ENCODE measurements at regions not wholly inside any gene's neighbourhood (a gene's known extent, or its start where the extent isn't known, plus 50 kb on each side); places are given as distances from the start of the nearest gene placed in this dataset.

DNA sequence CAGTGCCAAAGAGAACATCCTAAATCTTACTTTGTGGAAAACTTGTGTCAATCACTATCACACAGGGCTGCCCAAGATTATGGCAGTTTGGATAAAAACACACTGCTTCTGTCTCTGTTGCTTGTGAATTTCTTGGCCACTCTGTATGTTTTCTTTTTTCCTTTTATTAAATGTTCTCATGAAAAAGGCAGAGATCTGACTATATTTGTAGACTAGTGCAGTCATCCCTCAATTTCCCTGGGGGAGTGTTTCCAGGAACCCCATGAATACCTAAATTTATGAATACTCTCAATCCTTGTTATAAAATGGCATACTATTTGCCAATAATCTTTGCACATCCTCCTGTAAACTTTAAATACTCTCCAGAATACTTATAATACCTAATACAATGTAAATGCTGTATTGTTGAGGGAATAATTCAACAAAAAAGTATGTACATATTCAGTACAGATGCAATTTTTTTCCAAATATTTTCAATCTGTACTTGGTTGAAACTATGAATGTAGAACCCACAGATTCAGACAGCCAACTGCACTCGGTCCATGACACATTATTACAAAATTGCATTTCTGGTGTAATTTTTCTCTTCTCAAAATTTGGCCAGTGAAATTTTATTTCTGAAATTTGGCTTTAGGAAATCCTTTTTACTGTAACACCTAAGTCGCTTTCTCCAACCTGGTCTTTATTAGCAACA is 391.9 kb upstream of the PRR16 start:
- DNase-seq (ENCODE audit: extremely low spot score, insufficient read length, low read depth) = no peak
- no peak for FAIRE-seq

DNA sequence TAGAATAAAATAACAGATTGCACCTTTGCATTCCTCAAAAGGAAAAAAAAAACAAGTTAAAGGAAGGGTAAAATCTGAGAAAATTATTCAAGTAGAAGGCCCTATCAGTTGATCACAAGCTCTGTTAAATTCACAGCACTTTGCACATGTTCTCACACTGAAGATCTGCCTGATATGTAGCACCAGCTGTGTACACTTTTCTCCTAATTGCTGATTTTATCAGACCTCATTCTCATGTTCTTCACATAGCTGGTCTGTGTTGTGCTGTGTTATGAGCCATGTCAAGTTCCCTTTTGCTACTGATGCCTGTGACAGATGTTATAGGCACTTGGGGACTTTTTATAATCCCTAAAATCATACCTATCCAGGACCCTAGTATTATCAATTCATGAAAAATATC is 390.4 kb upstream of the PRR16 start:
- FAIRE-seq = no peak

DNA sequence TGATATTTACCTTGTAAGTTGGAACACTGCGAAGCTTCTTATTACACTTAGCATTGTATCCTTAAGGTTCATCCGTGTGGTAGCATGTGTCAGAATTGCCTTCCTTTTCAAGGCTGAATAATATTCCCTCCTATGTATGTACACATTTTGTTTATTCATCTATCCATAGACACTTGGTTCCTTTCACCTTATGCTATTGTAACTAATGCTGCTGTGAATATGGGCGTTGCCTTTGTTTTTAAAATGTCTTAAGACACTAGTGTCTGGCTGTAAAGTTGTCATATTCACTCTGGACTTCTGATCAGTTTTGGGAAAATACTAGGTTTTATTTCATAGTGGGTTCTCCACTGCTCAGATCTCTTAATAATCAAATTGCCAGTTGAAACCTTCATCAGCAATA is 383.3 kb upstream of the PRR16 start:
- FAIRE-seq (no peak), DNase-seq (ENCODE audit: extremely low spot score, insufficient read length, low read depth) (no peak)

More for the DNA sequence above, 390.4 kb upstream of the PRR16 start:
- DNase-seq (ENCODE audit: extremely low spot score, insufficient read length, low read depth) = no peak

DNA sequence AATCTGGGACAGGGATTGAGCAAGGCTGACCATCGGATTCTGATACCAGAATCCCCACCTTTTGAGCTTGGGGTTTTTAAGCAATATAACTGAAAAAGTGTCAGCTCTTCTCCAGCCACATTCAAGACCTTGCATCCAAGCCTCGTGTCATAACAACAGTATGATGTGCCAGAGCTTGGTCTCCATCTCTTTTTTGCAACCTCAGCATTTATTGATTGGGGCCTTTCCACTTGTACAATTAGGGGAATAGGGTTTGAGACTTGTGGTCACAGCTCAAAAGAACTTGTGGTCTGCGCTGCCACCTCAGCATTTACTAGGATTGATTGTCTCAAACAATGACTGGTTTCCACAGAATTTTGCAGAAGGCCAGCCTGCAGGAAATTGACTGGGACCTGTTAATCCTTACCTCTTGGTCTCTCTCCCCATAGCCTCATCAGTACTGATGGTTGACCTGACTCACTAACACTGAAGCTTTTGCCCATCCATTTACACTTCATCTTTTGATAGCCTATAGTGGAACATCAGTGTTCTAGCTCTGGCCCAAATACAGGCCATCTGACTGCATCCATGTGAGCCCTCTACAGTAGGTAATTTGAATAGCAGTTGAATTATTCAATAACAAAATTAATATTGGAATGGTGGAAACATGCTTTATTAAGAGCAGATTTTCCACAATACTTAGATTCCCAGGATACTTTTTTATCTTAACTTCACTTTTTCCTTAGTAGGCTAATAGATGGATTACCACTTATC is 381.6 kb upstream of the PRR16 start:
- DNase-seq (ENCODE audit: extremely low spot score, insufficient read length, low read depth) (no peak), FAIRE-seq (no peak)

DNA sequence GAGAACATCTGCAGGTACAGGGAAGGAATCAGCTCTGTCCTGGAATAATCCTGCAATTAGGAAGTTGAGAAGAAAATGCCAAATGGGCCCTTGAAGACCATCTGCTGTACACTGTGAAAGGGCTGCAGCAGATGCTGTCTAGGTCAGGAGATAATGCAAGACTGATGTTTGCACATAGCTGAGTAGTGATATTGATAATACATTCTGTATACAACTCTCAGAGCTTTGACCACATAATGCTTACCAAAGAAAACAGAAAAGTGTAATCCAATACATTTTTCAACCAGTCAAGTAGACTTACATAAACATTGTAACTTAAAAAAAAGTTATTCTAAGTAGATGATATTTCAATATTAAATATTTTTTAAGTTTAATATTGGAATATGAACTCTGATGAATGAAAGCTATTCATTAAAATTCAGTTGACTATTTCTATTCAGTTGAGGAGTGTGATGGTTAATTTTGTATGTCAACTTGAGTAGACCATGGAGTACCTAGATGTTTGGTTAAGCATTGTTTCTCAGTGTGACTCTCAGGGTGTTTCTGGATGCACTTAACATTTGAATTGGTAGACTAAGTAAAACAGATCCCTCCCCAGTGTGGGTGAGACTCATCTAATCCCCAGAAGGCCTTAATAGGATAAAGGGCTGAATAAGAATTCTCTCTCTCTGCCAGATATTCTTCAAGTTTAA is 380.1 kb upstream of the PRR16 start:
- DNase-seq (ENCODE audit: extremely low spot score, insufficient read length, low read depth) (no peak), FAIRE-seq (no peak)

DNA sequence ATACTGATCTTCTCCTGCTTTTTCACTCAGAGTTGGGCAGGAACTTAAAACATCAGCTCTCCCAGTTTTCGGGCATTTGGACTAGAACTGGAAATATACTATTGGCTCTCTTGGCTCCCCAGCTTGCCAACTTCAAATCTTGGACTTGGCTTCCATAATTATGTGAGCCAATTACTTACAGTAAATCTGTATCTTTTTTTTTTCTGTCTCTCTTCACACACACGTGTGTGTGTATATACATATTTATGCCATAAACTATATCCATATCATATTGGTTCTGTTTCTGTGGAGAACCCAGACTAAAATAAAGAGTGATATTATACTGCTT is 379.6 kb upstream of the PRR16 start:
- no peak for FAIRE-seq
- no peak for DNase-seq (ENCODE audit: extremely low spot score, insufficient read length, low read depth)

DNA sequence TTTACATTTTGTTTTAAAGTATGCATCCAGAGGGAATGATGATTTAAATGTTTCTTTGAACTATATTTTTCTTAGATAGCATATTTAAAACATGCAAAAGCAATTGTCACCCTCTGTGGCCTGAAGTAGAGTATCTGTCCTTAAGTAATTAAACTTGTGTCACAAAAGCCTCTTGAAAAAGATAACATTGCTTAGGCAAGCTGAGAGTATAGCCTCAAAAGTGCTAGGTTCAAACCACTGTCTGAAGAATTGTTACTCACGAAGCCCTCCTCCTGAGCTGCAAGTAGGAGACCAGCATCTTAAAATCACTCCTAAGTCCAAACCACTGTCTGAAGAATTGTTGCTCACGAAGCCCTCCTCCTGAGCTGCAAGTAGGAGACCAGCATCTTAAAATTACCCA is 378.0 kb upstream of the PRR16 start:
- FAIRE-seq (no peak), DNase-seq (ENCODE audit: extremely low spot score, insufficient read length, low read depth) (no peak)

DNA sequence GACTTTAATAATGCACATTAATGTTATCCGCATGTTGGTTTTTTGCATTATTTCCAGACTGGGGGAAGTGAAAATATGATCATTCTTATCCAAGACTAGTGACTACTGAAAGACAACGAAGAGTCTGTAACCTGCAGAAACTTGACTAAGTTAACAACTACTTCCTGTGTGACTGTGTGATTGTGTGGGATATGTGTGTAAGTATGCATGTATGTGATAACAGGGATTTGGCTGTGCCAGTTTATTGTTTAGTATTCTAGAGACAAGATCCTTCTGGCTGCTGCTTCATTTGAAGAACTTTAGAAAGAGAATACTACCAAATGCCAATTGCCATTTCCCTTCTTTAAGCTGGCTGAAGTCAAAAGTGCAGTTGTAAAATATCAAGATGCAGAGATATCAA is 375.7 kb upstream of the PRR16 start:
- FAIRE-seq (no peak), DNase-seq (ENCODE audit: extremely low spot score, insufficient read length, low read depth) (no peak)

DNA sequence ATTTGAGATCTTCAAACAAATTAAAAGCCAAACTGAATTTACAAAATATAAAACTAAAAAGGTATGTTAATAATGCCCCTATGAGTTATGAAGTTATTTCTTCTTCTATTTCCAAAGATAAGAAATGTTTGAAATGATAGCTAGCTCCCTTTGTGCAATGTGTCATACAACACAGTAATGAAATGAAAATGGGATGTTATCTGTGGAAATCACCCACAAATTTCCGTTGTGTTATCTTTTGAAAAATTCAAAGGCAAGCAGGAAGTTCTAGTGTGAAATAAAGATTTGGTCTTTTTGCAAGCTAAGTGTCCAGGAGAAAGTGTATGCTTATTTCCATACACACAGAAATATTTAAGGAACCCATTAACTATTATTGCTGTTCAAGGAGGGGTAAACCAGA is 375.3 kb upstream of the PRR16 start:
- DNase-seq (ENCODE audit: extremely low spot score, insufficient read length, low read depth) = no peak
- no peak for FAIRE-seq

DNA sequence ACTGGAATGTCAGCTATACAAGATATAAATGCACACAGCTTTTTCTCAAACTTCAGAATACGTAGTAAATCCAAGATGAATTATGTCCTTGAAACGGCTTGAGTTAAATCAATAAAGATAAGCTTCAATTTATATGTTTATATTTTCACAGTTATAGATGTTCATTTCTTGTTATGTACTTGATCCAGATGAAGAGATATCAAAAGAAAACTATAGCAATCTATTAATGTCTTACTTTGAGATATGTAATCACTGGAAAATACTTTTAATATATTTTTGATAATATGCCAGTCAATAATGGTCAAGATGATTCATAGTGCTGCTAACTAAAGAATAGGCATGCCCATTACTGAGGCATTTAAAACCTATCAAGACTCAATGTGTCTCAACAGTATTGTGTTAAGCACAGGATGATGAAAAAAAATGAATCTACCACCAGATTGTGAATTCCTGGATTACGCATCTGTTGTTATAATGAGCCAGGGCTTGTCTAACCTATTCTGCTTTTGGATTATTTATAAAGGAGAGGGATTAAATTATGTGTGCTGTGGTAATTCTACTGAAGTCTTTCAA is 372.6 kb upstream of the PRR16 start:
- FAIRE-seq (no peak), DNase-seq (ENCODE audit: extremely low spot score, insufficient read length, low read depth) (no peak)

DNA sequence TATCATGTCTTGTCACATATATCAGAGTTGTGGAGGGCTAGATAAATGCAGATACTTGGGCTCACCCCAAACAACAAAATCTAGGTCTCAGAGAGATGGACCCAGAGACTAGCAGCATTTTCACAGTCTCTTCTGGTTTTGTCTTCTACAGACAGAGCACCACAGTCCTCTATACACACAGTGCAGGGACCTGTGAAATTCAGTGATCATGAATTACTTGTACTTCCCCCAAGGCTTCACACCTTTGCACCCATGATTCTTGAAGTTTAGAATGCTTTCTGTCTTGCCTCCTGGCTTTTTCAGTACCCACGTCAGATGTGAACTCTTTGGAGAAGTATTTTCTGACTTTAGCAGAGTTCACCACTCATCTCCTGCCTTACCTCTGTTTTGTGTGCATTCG is 371.5 kb upstream of the PRR16 start:
- no peak for FAIRE-seq
- DNase-seq (ENCODE audit: extremely low spot score, insufficient read length, low read depth) = no peak

DNA sequence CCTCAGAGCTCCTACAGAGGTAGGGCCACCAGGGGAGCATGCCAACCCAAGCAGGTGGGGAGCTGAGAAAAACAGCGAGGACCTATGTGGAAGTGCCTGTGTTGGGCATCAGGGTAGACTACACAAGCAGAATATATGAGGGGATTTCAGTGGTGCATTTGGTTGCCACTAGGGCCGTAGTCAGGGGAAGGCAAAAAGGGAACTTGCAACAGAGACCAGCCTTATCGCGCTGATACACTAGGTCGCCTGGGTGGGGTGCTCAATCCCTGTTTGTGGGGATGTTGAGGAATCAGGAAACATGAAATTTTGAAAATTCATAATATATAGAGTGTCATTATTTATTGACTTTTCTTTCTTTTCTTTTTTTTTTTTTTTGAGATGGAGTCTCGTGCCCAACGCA is 370.9 kb upstream of the PRR16 start:
- DNase-seq (ENCODE audit: extremely low spot score, insufficient read length, low read depth) (no peak), FAIRE-seq (no peak)

DNA sequence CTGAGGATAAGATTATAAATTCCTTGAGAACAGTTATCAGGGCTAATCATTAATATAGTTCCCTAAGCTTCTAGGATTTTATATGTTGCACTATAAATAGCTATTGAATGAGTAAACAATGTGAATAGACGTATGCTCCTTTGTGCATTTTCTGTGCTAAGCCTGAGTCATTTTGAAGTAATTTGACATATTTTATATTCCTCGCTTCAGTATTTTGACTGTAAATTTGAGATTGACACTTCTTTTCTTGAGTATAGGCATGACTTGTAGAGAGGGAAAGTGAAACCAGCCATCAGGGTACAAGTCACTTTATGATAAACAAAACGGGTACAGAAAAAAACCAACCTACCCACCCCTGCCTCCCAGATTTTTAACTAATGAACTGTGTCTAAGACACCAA is 367.7 kb upstream of the PRR16 start:
- FAIRE-seq = no peak
- DNase-seq (ENCODE audit: extremely low spot score, insufficient read length, low read depth) = no peak

DNA sequence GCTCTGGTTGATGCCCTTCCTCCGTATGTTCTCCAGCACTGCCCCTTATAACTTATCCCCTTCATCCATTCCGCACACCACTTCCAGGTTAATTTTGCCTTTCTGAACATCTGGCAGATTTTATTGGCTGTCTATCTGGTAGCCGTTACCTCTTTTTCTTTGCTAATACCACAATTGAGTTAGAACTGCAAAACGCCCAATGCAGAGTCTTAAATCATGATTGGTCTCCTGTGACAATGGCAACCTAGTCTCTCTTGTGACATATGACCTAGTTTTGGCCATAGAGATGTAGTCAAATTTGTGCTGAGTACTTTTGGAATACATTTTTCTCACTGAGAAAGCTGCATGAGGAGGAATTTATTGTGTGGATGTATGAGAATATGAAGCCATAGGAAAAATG is 365.7 kb upstream of the PRR16 start:
- no peak for DNase-seq (ENCODE audit: extremely low spot score, insufficient read length, low read depth)
- no peak for FAIRE-seq

DNA sequence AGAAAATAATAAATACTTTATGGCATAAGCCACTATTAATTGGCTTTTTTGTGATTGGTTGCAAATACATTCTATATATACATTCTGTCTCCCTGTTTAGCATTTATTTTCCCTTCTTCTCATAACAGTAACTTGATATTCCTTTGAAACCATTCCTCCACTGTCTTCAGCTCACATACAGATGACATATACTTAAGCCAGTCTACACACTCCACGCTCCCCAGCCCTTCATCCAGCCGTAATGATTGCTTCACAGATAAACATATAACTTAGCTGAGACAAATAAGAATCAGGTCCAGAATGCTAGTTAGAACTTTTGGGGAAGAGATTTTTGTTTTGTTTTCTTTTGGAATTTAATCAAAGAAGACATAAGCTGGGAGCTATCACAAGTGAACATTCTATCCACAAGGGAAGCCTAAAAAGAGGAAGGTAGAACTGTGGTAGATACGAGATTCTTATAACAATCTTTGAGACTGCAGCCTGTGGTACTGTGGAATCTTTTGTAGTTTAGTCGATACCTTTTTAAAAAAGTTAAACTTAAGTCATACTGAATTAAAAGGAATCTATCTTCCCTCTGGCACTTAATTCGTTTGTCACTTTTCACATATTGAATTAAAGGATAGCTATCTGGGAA is 365.1 kb upstream of the PRR16 start:
- no peak for FAIRE-seq
- DNase-seq (ENCODE audit: extremely low spot score, insufficient read length, low read depth) = no peak

DNA sequence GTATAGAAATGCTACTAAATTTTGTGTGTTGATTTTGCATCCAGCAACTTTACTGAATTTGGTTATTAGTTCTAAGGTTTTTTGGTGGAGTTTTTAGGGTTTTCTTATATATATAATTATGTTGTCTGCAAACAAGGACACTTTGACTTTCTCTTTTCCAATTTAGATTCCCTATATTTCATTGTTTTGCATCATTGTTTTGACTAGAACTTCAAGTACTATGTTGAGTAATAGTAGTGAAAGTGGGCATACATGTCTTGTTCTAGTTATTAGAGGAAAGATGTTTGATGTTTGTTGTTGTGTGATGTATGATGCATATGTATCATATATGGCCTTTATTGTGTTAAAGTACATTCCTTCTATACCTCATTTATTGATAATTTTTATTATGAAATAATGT is 362.3 kb upstream of the PRR16 start:
- FAIRE-seq (no peak), DNase-seq (ENCODE audit: extremely low spot score, insufficient read length, low read depth) (no peak)

DNA sequence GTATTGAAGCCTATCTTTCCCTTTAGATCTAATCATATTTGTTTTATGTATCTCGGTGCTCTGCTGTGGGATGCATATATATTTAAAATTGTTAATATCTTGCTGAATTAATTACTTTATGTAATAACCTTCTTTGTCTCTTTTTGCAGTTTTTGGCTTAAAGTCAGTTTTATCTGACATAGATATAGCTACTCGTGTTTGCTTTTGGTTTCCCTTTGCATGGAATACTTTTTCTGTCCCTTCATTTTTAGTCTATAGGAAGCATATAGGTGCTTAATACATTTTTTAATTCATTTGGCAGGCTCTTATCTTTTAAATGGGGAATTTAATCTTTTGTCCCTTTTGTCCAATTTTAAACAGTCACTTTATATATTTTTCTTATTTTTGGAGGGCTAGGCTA is 360.6 kb upstream of the PRR16 start:
- FAIRE-seq (no peak), DNase-seq (ENCODE audit: extremely low spot score, insufficient read length, low read depth) (no peak)

DNA sequence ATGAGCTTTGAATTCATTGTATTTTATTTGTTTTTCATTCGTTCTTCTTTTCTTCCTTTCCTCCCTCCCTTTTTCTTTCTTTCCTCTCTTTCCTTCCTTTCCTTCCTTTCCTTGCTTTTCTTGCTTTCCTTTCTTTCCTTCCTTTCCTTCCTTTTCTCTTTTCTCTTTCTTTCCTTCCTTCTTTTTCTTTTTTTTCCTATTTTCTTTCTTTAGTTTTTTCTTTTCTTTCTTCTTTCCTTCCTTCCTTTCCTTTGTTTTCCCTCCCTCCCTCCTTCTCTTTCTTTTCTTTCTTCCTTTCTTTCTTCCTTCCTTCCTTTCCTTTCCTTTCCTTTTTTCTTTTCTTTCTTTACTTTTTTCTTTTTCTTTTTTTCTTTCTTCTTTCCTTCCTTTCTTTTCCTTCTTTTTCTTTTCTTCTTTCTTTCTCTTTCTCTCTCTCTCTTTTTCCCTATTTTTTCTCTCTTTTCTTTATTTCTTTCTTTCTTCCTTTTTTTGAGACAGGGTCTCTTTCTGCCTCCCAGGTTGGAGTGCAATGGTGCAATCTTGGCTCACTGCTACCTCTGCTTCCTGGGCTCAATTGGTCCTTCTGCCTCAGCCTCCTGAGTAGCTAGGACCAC is 357.1 kb upstream of the PRR16 start:
- no peak for DNase-seq (ENCODE audit: extremely low spot score, insufficient read length, low read depth)
- FAIRE-seq = no peak

DNA sequence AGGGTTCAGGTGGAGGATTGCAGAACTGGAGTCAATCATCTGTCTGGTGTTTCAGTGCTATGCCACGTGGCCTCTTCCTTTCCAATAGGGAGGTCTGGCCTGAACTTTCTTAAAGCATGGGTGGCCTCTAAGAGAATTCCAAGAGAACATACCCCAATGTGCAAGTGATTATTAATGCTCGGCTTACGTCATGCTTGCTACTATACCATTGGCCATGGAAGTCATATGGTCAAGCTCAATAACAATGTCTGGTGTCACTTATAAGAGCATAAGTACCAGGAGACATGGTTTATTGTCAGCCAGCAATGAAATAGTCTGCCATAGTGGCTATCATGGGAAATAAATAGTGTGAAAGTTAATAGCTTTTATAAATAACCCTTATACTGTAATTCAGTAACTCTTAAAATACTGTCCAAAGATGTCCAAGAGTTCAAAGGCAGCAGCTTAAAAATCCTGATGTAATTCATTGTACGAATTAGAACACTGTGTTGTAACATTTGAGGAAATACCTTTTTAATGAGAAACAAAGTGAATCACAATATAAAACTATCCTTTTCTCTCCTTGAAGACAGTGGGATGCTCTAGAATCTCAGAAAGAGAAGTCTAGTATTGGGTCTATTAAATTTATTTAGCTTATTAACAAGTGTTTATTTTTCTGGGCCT is 355.4 kb upstream of the PRR16 start:
- DNase-seq (ENCODE audit: extremely low spot score, insufficient read length, low read depth) = no peak
- FAIRE-seq = no peak

DNA sequence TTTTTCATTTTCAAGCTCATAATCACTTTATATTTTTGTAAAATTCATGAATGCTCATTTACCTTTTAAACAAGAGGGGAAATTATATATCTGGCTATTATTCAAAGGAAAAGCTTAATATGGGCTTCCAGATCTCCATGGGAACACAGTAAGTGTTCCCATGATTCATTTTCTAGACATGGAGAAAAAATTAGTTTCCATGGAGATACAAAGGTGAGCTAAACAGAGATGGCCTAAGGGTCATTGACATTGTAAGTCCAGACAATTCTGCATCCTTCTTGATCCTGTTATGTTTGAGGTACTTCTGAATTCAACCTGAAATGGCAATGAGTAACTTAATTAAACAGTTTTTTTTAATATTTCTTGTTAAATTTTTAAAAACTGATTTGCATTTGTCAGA is 341.4 kb upstream of the PRR16 start:
- FAIRE-seq (no peak), DNase-seq (ENCODE audit: extremely low spot score, insufficient read length, low read depth) (no peak)
